HG02981 (cell line): ENCODE measurements at regions not wholly inside any gene's neighbourhood (a gene's known extent, or its start where the extent isn't known, plus 50 kb on each side); places are given as distances from the start of the nearest gene placed in this dataset.
"Not testable (repeated sequence)": the region's sequence is repeated elsewhere in the genome, so short reads cannot be mapped to it uniquely, and the experiment has no call there.

Experiments used
- ATAC-seq: cut with Tn5 transposase; IDR thresholded peaks from one replicate; pipeline ENCODE4 v1.9.1; 2021; ENCODE audit warnings: mild to moderate bottlenecking, moderate library complexity; ENCODE audit not compliant: unreplicated experiment

- no peak for ATAC-seq
These were observed 71.6 kb upstream of the TNFAIP3 start for GRCh38 chr6:137795501-137795900.

- no peak for ATAC-seq
These were observed 68.8 kb upstream of the TNFAIP3 start for GRCh38 chr6:137798261-137798660.

- ATAC-seq: no peak
These were observed 68.2 kb upstream of the TNFAIP3 start for GRCh38 chr6:137798846-137799245.

GRCh38 chr6:137799950-137800568 is 67.0 kb upstream of the TNFAIP3 start:
- ATAC-seq: peak; percentile 47

- no peak for ATAC-seq
These were observed 66.3 kb upstream of the TNFAIP3 start for GRCh38 chr6:137800762-137801161.

GRCh38 chr6:137801352-137802114 is 65.5 kb upstream of the TNFAIP3 start:
- ATAC-seq: no peak

- ATAC-seq: no peak
These were observed 64.5 kb upstream of the TNFAIP3 start for GRCh38 chr6:137802408-137803182.

- ATAC-seq: no peak
These were observed 62.4 kb upstream of the TNFAIP3 start for GRCh38 chr6:137804637-137805036.

GRCh38 chr6:137805622-137806021 is 61.4 kb upstream of the TNFAIP3 start:
- ATAC-seq: no peak

GRCh38 chr6:137806914-137807682 is 60.0 kb upstream of the TNFAIP3 start:
- no peak for ATAC-seq

GRCh38 chr6:137808191-137808590 is 58.9 kb upstream of the TNFAIP3 start:
- ATAC-seq: no peak

GRCh38 chr6:137808836-137809315 is 58.2 kb upstream of the TNFAIP3 start:
- ATAC-seq: no peak

- not testable (repeated sequence) for ATAC-seq
These were observed 57.0 kb upstream of the TNFAIP3 start for GRCh38 chr6:137809895-137810553.

GRCh38 chr6:137810554-137811120 is 56.4 kb upstream of the TNFAIP3 start:
- no peak for ATAC-seq

GRCh38 chr6:137811121-137811915 is 55.7 kb upstream of the TNFAIP3 start:
- ATAC-seq: peak; percentile 97

- ATAC-seq: no peak
These were observed 55.0 kb upstream of the TNFAIP3 start for GRCh38 chr6:137811916-137812553.

GRCh38 chr6:137813308-137813970 is 53.6 kb upstream of the TNFAIP3 start:
- ATAC-seq: no peak

- not testable (repeated sequence) for ATAC-seq
These were observed 53.0 kb upstream of the TNFAIP3 start for GRCh38 chr6:137814030-137814429.
